ENCODE measurements at regions not wholly inside any gene's neighbourhood (a gene's known extent, or its start where the extent isn't known, plus 50 kb on each side); places are given as distances from the start of the nearest gene placed in this dataset.

DNA sequence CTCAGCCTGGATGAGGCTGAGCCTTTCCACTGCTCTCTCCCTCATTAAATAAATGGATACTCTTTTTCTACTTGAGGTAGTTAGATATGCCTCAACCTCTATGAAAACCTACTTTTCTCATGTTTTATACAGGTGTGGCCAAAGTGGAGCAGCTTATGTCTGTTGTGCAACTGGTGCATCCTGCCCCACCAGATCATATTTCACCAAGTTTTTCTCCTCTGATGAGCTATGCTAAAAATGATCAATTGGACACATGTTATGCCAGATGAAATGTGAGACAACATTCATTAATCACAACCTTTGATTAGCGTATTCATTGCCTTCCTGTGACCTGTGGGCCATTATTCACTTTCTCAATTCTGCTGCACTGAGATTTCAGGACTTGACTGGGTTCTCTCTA is 106.9 kb upstream of the NEDD9 start:
- Mint-ChIP-seq H3K9me3 (no peaks in the 10 kb centered on the region), H3K27me3 (ENCODE audit: low read depth) (no peaks in the 10 kb centered on the region), H3K36me3 (ENCODE audit: low read depth) (no peaks in the 10 kb centered on the region), H3K4me1 (no peaks in the 10 kb centered on the region), H3K27ac (ENCODE audit: unreplicated experiment) (no peak overlapping the region), H3K4me3 (no peak overlapping the region)
- TF ChIP-seq, protein P1, sequence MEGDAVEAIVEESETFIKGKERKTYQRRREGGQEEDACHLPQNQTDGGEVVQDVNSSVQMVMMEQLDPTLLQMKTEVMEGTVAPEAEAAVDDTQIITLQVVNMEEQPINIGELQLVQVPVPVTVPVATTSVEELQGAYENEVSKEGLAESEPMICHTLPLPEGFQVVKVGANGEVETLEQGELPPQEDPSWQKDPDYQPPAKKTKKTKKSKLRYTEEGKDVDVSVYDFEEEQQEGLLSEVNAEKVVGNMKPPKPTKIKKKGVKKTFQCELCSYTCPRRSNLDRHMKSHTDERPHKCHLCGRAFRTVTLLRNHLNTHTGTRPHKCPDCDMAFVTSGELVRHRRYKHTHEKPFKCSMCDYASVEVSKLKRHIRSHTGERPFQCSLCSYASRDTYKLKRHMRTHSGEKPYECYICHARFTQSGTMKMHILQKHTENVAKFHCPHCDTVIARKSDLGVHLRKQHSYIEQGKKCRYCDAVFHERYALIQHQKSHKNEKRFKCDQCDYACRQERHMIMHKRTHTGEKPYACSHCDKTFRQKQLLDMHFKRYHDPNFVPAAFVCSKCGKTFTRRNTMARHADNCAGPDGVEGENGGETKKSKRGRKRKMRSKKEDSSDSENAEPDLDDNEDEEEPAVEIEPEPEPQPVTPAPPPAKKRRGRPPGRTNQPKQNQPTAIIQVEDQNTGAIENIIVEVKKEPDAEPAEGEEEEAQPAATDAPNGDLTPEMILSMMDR (conservative IDR thresholded peaks at IDR 0.05), result no peak
- no peak for DNase-seq (ENCODE audit: low read depth, low spot score)

GRCh38 chr6:11337306-11337705 is 104.8 kb upstream of the NEDD9 start:
- DNase-seq (ENCODE audit: low read depth, low spot score), result no peak
- no peaks in the 10 kb centered on the region for H3K4me1 Mint-ChIP-seq
- H3K27me3 Mint-ChIP-seq (ENCODE audit: low read depth), result no peaks in the 10 kb centered on the region
- no peaks in the 10 kb centered on the region for H3K9me3 Mint-ChIP-seq
- no peak overlapping the region for H3K4me3 Mint-ChIP-seq
- TF ChIP-seq, protein P1 (conservative IDR thresholded peaks at IDR 0.05), result no peak
- H3K27ac Mint-ChIP-seq (ENCODE audit: unreplicated experiment), result no peak overlapping the region
- H3K36me3 Mint-ChIP-seq (ENCODE audit: low read depth), result no peaks in the 10 kb centered on the region

DNA sequence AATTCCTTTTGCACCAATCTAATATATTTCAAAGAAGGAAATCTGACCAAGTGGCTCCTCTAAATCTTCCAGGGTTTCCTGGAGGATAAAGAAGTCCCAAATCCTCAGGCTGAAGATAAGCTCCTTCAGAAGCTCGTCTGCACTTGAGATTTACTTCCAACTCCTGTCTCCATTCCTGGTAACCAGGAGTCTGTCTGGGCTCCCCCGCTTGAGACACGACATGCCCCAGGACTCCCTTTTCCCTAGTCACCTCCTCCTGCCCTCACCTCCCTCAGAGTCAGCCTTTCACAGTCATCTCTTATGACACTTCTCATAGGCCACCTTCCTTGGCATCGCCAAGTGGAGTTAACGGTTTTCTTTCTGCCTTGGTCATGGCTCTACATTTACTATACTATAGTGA is 103.4 kb upstream of the NEDD9 start:
- H3K36me3 Mint-ChIP-seq (ENCODE audit: low read depth), result no peaks in the 10 kb centered on the region
- H3K27ac Mint-ChIP-seq (ENCODE audit: unreplicated experiment), result no peak overlapping the region
- no peak for DNase-seq (ENCODE audit: low read depth, low spot score)
- no peak overlapping the region for H3K4me3 Mint-ChIP-seq
- H3K9me3 Mint-ChIP-seq, result no peaks in the 10 kb centered on the region
- no peaks in the 10 kb centered on the region for H3K4me1 Mint-ChIP-seq
- H3K27me3 Mint-ChIP-seq (ENCODE audit: low read depth), result no peaks in the 10 kb centered on the region
- TF ChIP-seq, protein P1 (conservative IDR thresholded peaks at IDR 0.05), result no peak

DNA sequence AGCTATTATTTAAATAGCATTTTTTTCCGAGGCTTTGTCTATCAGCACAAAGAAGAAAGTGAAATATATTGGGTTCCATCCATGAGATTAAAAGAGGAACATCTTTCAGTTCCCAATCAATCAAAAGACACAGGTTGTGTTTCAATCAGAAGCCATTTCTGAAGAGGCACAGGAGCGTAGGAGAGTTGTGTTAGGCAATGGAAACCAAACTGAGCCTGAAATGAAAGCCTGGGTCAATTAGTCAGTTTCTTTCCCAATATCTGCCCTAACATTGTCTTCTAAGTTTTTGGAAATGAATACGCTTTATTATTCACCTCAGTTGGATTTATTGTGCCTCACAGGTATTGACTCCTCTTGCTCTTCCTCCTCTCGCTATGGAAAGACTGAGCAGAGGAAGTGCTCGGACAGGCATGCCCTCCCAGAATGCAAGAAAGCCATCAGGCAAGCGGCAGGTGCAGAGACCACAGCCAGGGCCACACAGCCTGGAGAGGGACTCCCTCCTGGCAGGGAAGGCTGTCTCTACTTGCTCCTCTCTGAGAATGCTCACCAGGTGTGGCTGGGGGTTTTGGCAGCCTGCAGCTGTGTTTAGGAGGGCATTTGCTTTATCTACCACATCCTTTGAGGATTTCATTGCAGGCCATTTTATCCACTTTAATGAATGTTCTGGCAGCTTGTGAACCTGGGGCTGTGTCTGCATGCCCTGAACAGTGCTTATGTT is 100.8 kb upstream of the NEDD9 start:
- TF ChIP-seq, protein P1 (conservative IDR thresholded peaks at IDR 0.05), result no peak
- H3K9me3 Mint-ChIP-seq, result no peaks in the 10 kb centered on the region

DNA sequence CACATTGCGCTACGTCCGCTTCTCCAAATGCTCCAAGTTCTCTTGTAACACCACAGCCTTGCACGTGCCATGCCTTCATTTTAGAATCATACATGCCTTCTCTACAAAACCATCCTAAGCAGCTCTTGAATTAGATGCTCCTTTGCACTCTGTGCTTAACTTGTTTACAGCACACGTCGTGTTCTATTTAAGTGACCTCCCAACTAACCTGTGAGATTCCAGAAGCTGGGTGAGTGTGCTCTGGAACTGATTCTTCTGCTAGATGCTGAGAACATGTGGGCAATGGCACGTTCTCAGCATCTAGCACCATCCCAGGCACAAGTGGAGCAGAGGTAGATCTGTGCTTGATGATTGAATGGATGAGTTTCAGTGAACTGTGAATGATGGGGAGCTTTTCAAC is 100.0 kb upstream of the NEDD9 start:
- TF ChIP-seq, protein P1 (conservative IDR thresholded peaks at IDR 0.05), result no peak
- H3K27me3 Mint-ChIP-seq (ENCODE audit: low read depth), result no peaks in the 10 kb centered on the region
- no peaks in the 10 kb centered on the region for H3K9me3 Mint-ChIP-seq
- DNase-seq (ENCODE audit: low read depth, low spot score), result no peak
- H3K36me3 Mint-ChIP-seq (ENCODE audit: low read depth), result no peaks in the 10 kb centered on the region
- H3K27ac Mint-ChIP-seq (ENCODE audit: unreplicated experiment), result peak overlapping the region; percentile 15
- peaks cover 6% of the 10 kb centered on the region for H3K4me1 Mint-ChIP-seq
- no peak overlapping the region for H3K4me3 Mint-ChIP-seq

More for the DNA sequence above, 100.8 kb upstream of the NEDD9 start:
- H3K4me3 Mint-ChIP-seq, result no peak overlapping the region
- DNase-seq (ENCODE audit: low read depth, low spot score), result no peak
- H3K4me1 Mint-ChIP-seq, result peaks cover 6% of the 10 kb centered on the region
- no peaks in the 10 kb centered on the region for H3K27me3 Mint-ChIP-seq (ENCODE audit: low read depth)
- H3K36me3 Mint-ChIP-seq (ENCODE audit: low read depth), result no peaks in the 10 kb centered on the region
- H3K27ac Mint-ChIP-seq (ENCODE audit: unreplicated experiment), result no peak overlapping the region
